Glutamatergic neuron (in vitro differentiated cells): ENCODE measurements at regions not wholly inside any gene's neighbourhood (a gene's known extent, or its start where the extent isn't known, plus 50 kb on each side); places are given as distances from the start of the nearest gene placed in this dataset.
"Not testable (repeated sequence)": the region's sequence is repeated elsewhere in the genome, so short reads cannot be mapped to it uniquely, and the experiment has no call there.

Source experiments
- DNase-seq: peaks from one replicate; pipeline ENCODE4 v3.0.0; 2022
- H3K27ac Mint-ChIP-seq: one replicate; pipeline ENCODE4 v1.8.0; 2020; ENCODE audit warnings: mild to moderate bottlenecking, mixed read lengths, inconsistent platforms; ENCODE audit not compliant: unreplicated experiment
- H3K27me3 Mint-ChIP-seq: one replicate; pipeline ENCODE4 v1.8.0; 2020; ENCODE audit warnings: mild to moderate bottlenecking, moderate library complexity, mixed read lengths, inconsistent platforms; ENCODE audit not compliant: unreplicated experiment
- H3K36me3 Mint-ChIP-seq: one replicate; pipeline ENCODE4 v1.8.0; 2020; ENCODE audit warnings: mild to moderate bottlenecking, mixed read lengths, inconsistent platforms; ENCODE audit not compliant: unreplicated experiment
- H3K4me1 Mint-ChIP-seq: one replicate; pipeline ENCODE4 v1.8.0; 2020; ENCODE audit warnings: mild to moderate bottlenecking, low read depth, mixed read lengths, inconsistent platforms; ENCODE audit not compliant: unreplicated experiment
- H3K4me3 Mint-ChIP-seq: one replicate; pipeline ENCODE4 v1.8.0; 2020; ENCODE audit warnings: mild to moderate bottlenecking, mixed read lengths, inconsistent platforms; ENCODE audit not compliant: unreplicated experiment
- H3K9me3 Mint-ChIP-seq: one replicate; pipeline ENCODE4 v1.8.0; 2020; ENCODE audit warnings: mild to moderate bottlenecking, moderate library complexity, mixed read lengths, inconsistent platforms; ENCODE audit not compliant: unreplicated experiment
- TF ChIP-seq, protein P1 (sequence below): fragments of 200-600 bp; sonication (generic); IDR thresholded peaks from one replicate; pipeline ENCODE4 v1.5.0; 2021; ENCODE audit not compliant: partially characterized antibody, unreplicated experiment

DNA sequence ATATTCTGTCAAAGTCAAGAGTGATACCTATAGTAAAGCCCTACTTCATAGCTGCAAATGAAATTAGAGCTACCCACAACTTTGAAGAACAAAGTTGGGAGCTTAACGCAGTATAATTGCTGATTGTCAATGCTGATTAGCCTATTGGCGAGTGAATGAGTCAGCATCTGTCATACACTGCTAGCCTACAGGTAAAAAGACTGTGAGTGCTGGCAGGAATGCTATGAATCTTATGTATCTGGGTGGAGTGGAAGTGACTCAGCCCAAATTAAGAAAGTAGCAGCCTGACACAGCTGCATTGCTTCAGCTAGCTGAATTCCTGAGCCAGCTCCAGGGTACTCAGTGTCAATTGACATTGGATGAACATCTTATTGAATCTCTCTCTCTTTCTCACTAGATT is 179.4 kb upstream of the DCC start:
- no peaks in the 10 kb centered on the region for H3K9me3 Mint-ChIP-seq
- no peak for DNase-seq
- no peaks in the 10 kb centered on the region for H3K4me1 Mint-ChIP-seq
- TF ChIP-seq, protein P1, sequence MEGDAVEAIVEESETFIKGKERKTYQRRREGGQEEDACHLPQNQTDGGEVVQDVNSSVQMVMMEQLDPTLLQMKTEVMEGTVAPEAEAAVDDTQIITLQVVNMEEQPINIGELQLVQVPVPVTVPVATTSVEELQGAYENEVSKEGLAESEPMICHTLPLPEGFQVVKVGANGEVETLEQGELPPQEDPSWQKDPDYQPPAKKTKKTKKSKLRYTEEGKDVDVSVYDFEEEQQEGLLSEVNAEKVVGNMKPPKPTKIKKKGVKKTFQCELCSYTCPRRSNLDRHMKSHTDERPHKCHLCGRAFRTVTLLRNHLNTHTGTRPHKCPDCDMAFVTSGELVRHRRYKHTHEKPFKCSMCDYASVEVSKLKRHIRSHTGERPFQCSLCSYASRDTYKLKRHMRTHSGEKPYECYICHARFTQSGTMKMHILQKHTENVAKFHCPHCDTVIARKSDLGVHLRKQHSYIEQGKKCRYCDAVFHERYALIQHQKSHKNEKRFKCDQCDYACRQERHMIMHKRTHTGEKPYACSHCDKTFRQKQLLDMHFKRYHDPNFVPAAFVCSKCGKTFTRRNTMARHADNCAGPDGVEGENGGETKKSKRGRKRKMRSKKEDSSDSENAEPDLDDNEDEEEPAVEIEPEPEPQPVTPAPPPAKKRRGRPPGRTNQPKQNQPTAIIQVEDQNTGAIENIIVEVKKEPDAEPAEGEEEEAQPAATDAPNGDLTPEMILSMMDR, result no peak
- no peak overlapping the region for H3K27ac Mint-ChIP-seq
- H3K4me3 Mint-ChIP-seq, result no peak overlapping the region
- no peaks in the 10 kb centered on the region for H3K27me3 Mint-ChIP-seq
- peaks cover 5% of the 10 kb centered on the region for H3K36me3 Mint-ChIP-seq

DNA sequence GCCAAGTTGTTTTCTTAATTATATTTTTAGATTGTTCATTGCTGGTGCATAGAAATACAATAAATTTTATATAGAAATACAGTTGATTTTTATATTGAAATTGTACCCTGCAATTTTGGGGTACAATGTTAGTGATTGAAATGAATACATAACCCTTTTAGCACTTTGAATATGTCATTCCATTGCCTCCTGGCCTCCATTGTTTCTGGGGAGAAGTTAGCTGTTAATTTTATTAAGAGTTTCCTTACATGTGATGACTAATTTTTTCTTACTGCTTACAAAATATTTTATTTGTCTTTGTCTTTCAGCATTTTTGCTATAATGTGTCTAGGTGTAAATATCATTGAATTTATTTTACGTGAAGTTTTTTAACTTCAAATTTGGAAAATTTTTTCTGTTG is 176.5 kb upstream of the DCC start:
- Mint-ChIP-seq H3K27ac (no peak overlapping the region), H3K4me3 (no peak overlapping the region), H3K27me3 (no peaks in the 10 kb centered on the region), H3K4me1 (no peaks in the 10 kb centered on the region), H3K9me3 (no peaks in the 10 kb centered on the region), H3K36me3 (peaks cover 5% of the 10 kb centered on the region)
- DNase-seq, result no peak
- TF ChIP-seq, protein P1, result no peak

DNA sequence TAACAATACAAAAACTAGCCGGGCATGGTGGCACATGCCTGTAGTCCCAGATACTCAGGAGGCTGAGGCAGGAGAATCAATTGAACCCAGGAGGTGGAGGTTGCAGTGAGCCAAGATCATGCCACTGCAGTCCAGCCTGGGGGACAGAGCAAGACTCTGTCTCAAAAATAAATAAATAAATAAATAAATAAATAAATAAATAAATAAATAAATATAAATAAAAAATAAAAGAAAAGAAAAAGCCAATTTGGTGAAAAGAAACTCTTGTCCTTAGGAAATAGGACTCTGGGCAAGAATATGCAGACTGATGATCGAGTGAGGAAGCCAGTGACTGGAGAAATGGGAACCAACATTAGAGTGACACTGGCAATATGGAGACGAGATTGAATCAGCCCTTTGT is 171.9 kb upstream of the DCC start:
- not testable (repeated sequence) for H3K36me3 Mint-ChIP-seq, H3K4me1 Mint-ChIP-seq, H3K4me3 Mint-ChIP-seq, DNase-seq, H3K27me3 Mint-ChIP-seq, H3K9me3 Mint-ChIP-seq, H3K27ac Mint-ChIP-seq

DNA sequence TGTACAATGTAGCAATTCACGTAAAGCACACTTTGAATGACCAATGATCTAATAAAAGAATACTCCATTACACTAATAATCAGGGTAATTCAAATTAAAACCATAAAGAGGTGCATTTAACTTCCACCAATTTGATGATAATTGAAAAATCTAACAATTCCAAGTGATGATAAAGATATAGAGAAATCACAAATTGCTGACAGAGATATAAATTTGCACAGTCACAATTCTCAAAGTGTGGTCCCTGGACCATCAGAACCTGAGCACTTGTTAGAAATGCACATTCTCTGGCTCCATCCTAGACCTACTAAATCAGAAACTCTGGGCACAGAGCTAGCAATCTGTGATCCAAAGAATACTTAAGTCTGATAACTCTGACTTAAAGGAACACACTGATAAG is 165.8 kb upstream of the DCC start:
- DNase-seq, result no peak
- TF ChIP-seq, protein P1, result no peak
- H3K4me3 Mint-ChIP-seq, result no peak overlapping the region
- H3K36me3 Mint-ChIP-seq, result no peaks in the 10 kb centered on the region
- no peaks in the 10 kb centered on the region for H3K9me3 Mint-ChIP-seq
- H3K27me3 Mint-ChIP-seq, result no peaks in the 10 kb centered on the region
- H3K4me1 Mint-ChIP-seq, result no peaks in the 10 kb centered on the region
- no peak overlapping the region for H3K27ac Mint-ChIP-seq

DNA sequence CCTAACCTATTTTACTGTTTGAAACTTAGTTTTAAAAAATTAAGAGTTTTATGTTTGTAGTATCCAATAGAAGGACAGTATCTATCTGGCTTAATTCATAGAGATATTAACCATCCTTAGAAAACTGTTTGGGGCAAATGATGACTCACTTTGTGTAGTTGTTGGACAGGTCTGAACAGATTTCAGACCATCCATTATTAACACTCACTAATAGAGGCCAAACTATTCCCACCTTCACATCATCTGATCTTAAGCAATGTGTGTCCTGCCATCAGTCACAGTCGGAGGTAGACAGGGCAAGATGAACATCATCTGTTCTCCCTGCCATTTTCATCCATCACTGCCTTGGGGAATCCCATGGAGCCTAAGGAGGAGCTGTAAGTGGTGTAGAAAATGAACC is 164.6 kb upstream of the DCC start:
- Mint-ChIP-seq H3K4me1 (no peaks in the 10 kb centered on the region), H3K9me3 (no peaks in the 10 kb centered on the region), H3K4me3 (no peak overlapping the region), H3K27ac (no peak overlapping the region), H3K36me3 (no peaks in the 10 kb centered on the region), H3K27me3 (no peaks in the 10 kb centered on the region)
- no peak for DNase-seq
- TF ChIP-seq, protein P1, result no peak

DNA sequence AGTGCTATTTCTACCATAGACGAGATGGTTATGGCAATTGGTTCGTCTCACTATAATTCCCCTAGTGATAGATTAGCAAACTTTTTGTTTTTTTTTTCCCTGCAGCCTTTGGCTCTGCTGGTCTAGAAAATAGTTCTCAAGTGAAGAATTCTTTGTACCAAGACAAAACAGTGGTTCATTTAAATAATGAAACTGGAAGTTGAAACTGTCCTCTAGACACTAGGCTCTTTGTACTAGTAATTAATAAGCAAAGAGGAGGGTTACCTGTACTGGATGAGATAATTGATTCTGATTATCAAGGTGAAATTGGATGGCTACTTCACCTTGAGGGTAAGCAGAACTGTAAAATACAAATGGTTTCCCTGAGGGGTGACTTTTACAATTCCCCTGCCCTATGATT is 156.9 kb upstream of the DCC start:
- TF ChIP-seq, protein P1, result no peak
- H3K9me3 Mint-ChIP-seq, result no peaks in the 10 kb centered on the region
- no peak overlapping the region for H3K4me3 Mint-ChIP-seq
- no peak for DNase-seq
- H3K4me1 Mint-ChIP-seq, result no peaks in the 10 kb centered on the region
- peaks cover 2% of the 10 kb centered on the region for H3K27me3 Mint-ChIP-seq
- H3K36me3 Mint-ChIP-seq, result no peaks in the 10 kb centered on the region
- no peak overlapping the region for H3K27ac Mint-ChIP-seq
